ENCODE measurements at regions not wholly inside any gene's neighbourhood (a gene's known extent, or its start where the extent isn't known, plus 50 kb on each side); places are given as distances from the start of the nearest gene placed in this dataset.

GRCh38 chr3:69445024-69445423, 59.1 kb upstream of the FRMD4B start:
- ChIA-PET POLR2A (no interaction called here), CTCF (no interaction called here)
- Mint-ChIP-seq H3K27me3 (no peaks in the 10 kb centered on the region), H3K36me3 (ENCODE audit: low read depth) (no peaks in the 10 kb centered on the region), H3K4me1 (peaks cover 8% of the 10 kb centered on the region), H3K27ac (no peak overlapping the region), H3K4me3 (no peak overlapping the region), H3K9me3 (ENCODE audit: low read depth) (no peaks in the 10 kb centered on the region)
- ATAC-seq (no peak), DNase-seq (no peak)
- intact Hi-C loops (cut with DNase I, micrococcal nuclease) = loop anchor here in 1 of 2 experiments (10.0 kb wide), 2 partner anchors 230 to 500 kb away; no protein-coding TSS in a partner anchor

GRCh38 chr3:69443457-69443920, 57.6 kb upstream of the FRMD4B start:
- CTCF ChIA-PET = no interaction called here
- Mint-ChIP-seq H3K27me3 (no peaks in the 10 kb centered on the region), H3K4me1 (peaks cover 14% of the 10 kb centered on the region), H3K4me3 (no peak overlapping the region), H3K9me3 (ENCODE audit: low read depth) (no peaks in the 10 kb centered on the region), H3K36me3 (ENCODE audit: low read depth) (no peaks in the 10 kb centered on the region), H3K27ac (no peak overlapping the region)
- ATAC-seq = no peak
- intact Hi-C loops (cut with DNase I, micrococcal nuclease) = loop anchor here in 1 of 2 experiments (10.0 kb wide), 2 partner anchors 231 to 501 kb away; no protein-coding TSS in a partner anchor
- DNase-seq = no peak
- POLR2A ChIA-PET = no interaction called here

GRCh38 chr3:69442771-69443311, 57.0 kb upstream of the FRMD4B start:
- H3K9me3 Mint-ChIP-seq (ENCODE audit: low read depth) = no peaks in the 10 kb centered on the region
- intact Hi-C loops (cut with DNase I, micrococcal nuclease) = loop anchor here in 1 of 2 experiments (10.0 kb wide), 2 partner anchors 232 to 502 kb away; no protein-coding TSS in a partner anchor
- ATAC-seq = peak; percentile 84
- no peaks in the 10 kb centered on the region for H3K27me3 Mint-ChIP-seq
- ChIA-PET CTCF (interaction anchor here (0.7 kb wide), 1 partner anchor 120 kb away, joined by 3 read pairs; no protein-coding TSS in a partner anchor), POLR2A (no interaction called here)
- peaks cover 14% of the 10 kb centered on the region for H3K4me1 Mint-ChIP-seq
- DNase-seq = peak; percentile 47
- no peaks in the 10 kb centered on the region for H3K36me3 Mint-ChIP-seq (ENCODE audit: low read depth)
- H3K27ac Mint-ChIP-seq = no peak overlapping the region
- no peak overlapping the region for H3K4me3 Mint-ChIP-seq

GRCh38 chr3:69441732-69442131, 55.8 kb upstream of the FRMD4B start:
- no peaks in the 10 kb centered on the region for H3K27me3 Mint-ChIP-seq
- no peaks in the 10 kb centered on the region for H3K9me3 Mint-ChIP-seq (ENCODE audit: low read depth)
- ATAC-seq (no peak), DNase-seq (no peak)
- intact Hi-C loops (cut with DNase I, micrococcal nuclease) = loop anchor here in 1 of 2 experiments (10.0 kb wide), 2 partner anchors 233 to 503 kb away; no protein-coding TSS in a partner anchor
- H3K27ac Mint-ChIP-seq = no peak overlapping the region
- H3K36me3 Mint-ChIP-seq (ENCODE audit: low read depth) = no peaks in the 10 kb centered on the region
- ChIA-PET CTCF (interaction anchor here (0.6 to 3.0 kb wide), 6 partner anchors 10 to 302 kb away, joined by 3 to 9 read pairs (median 4); no protein-coding TSS in a partner anchor), POLR2A (no interaction called here)
- no peak overlapping the region for H3K4me3 Mint-ChIP-seq
- peaks cover 16% of the 10 kb centered on the region for H3K4me1 Mint-ChIP-seq

GRCh38 chr3:69441040-69441439, 55.2 kb upstream of the FRMD4B start:
- Mint-ChIP-seq H3K27me3 (no peaks in the 10 kb centered on the region), H3K27ac (no peak overlapping the region), H3K9me3 (ENCODE audit: low read depth) (no peaks in the 10 kb centered on the region), H3K36me3 (ENCODE audit: low read depth) (no peaks in the 10 kb centered on the region), H3K4me1 (peaks cover 23% of the 10 kb centered on the region), H3K4me3 (no peak overlapping the region)
- CTCF ChIA-PET = interaction anchor here (0.7 to 3.0 kb wide), 9 partner anchors 11 to 320 kb away, joined by 3 to 9 read pairs (median 4); no protein-coding TSS in a partner anchor
- DNase-seq (no peak), ATAC-seq (no peak)
- intact Hi-C loops (cut with DNase I, micrococcal nuclease) = loop anchor here in 1 of 2 experiments (10.0 kb wide), 2 partner anchors 234 to 504 kb away; no protein-coding TSS in a partner anchor
- POLR2A ChIA-PET = no interaction called here

- Mint-ChIP-seq H3K36me3 (ENCODE audit: low read depth) (no peaks in the 10 kb centered on the region), H3K4me3 (no peak overlapping the region), H3K27me3 (no peaks in the 10 kb centered on the region), H3K9me3 (ENCODE audit: low read depth) (no peaks in the 10 kb centered on the region), H3K4me1 (peaks cover 34% of the 10 kb centered on the region), H3K27ac (no peak overlapping the region)
- intact Hi-C loops (cut with DNase I, micrococcal nuclease) = loop anchor here (5.0 to 10.0 kb wide), 4 partner anchors 112 to 505 kb away; no protein-coding TSS in a partner anchor
- ChIA-PET CTCF (interaction anchor here (0.7 to 3.0 kb wide), 6 partner anchors 12 to 319 kb away, joined by 3 to 9 read pairs (median 4); no protein-coding TSS in a partner anchor), POLR2A (no interaction called here)
- ATAC-seq (no peak), DNase-seq (no peak)
These were observed 53.9 kb upstream of the FRMD4B start for GRCh38 chr3:69439643-69440270.

GRCh38 chr3:69438476-69438875, 52.6 kb upstream of the FRMD4B start:
- POLR2A ChIA-PET = no interaction called here
- ATAC-seq = no peak
- DNase-seq = no peak
- H3K36me3 Mint-ChIP-seq (ENCODE audit: low read depth) = no peaks in the 10 kb centered on the region
- no peaks in the 10 kb centered on the region for H3K9me3 Mint-ChIP-seq (ENCODE audit: low read depth)
- no peak overlapping the region for H3K27ac Mint-ChIP-seq
- intact Hi-C loops (cut with DNase I, micrococcal nuclease) = loop anchor here in 1 of 2 experiments (5.0 kb wide), 2 partner anchors 111 to 131 kb away; no protein-coding TSS in a partner anchor
- H3K4me1 Mint-ChIP-seq = peaks cover 46% of the 10 kb centered on the region
- CTCF ChIA-PET = no interaction called here
- no peaks in the 10 kb centered on the region for H3K27me3 Mint-ChIP-seq
- no peak overlapping the region for H3K4me3 Mint-ChIP-seq

- peaks cover 44% of the 10 kb centered on the region for H3K4me1 Mint-ChIP-seq
- no peaks in the 10 kb centered on the region for H3K9me3 Mint-ChIP-seq (ENCODE audit: low read depth)
- H3K27ac Mint-ChIP-seq = peak overlapping the region; percentile 69
- ChIA-PET POLR2A (interaction anchor here (0.8 kb wide), 1 partner anchor 236 kb away, joined by 4 read pairs; no protein-coding TSS in a partner anchor), CTCF (no interaction called here)
- no peaks in the 10 kb centered on the region for H3K36me3 Mint-ChIP-seq (ENCODE audit: low read depth)
- intact Hi-C loops (cut with DNase I, micrococcal nuclease) = loop anchor here (1.0 to 5.0 kb wide), 5 partner anchors 108 to 237 kb away; no protein-coding TSS in a partner anchor
- ATAC-seq = peak; percentile 70
- peaks cover 8% of the 10 kb centered on the region for H3K27me3 Mint-ChIP-seq
- no peak for DNase-seq
- H3K4me3 Mint-ChIP-seq = no peak overlapping the region
These were observed 49.7 kb upstream of the FRMD4B start for GRCh38 chr3:69435274-69436265.
